ENCODE measurements at regions not wholly inside any gene's neighbourhood (a gene's known extent, or its start where the extent isn't known, plus 50 kb on each side); places are given as distances from the start of the nearest gene placed in this dataset.

DNA sequence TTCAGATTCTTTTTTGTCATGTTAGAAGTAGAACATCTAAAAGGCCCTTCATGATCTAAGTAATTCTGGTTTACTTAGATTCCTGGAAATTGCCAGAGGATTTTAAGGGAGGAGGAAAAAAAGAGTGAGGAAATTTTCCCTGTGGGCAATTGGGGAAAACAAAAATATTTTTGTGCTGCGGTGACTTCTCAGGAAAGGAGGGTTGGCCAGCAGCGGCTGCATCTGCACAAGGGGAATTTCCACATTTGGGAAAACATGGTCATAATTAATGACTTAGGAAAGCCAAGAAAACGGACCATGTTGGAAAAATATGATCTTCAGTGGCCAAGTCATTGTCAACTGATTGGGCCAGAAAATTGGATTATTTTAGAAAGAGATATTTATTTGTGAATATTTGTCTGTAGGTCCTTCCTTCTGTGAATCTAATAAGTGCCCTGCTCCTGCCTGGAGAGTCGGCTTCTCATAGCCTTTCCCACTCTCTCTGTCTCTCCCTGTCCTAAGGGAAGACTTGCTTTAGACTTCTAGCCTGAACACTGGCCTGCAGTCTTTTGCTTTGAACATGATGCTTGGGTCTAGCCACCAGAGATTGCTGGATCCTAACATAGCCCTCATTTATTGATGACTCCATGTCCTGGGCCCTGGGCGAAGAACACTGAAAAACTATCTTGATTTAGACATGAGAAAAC, 124.2 kb upstream of the MKLN1 start:
- intact Hi-C loops (cut with micrococcal nuclease) = no loop called here
- no peak for TF ChIP-seq MYC (IDR thresholded peaks at IDR 0.05; ENCODE audit: low read depth, low read length)
- no peak for TF ChIP-seq EZH2 (IDR thresholded peaks at IDR 0.05; ENCODE audit: borderline replicate concordance, low read depth, low read length, severe bottlenecking)
- no peak for TF ChIP-seq JUN (IDR thresholded peaks at IDR 0.05; ENCODE audit: borderline replicate concordance, insufficient read depth, insufficient read length, low read depth)
- no peak for TF ChIP-seq FOS (IDR thresholded peaks at IDR 0.05; ENCODE audit: borderline replicate concordance, insufficient read depth, low read length)
- TF ChIP-seq POLR2A (IDR thresholded peaks at IDR 0.05; ENCODE audit: low read depth, low read length) = no peak
- TF ChIP-seq, protein P1, sequence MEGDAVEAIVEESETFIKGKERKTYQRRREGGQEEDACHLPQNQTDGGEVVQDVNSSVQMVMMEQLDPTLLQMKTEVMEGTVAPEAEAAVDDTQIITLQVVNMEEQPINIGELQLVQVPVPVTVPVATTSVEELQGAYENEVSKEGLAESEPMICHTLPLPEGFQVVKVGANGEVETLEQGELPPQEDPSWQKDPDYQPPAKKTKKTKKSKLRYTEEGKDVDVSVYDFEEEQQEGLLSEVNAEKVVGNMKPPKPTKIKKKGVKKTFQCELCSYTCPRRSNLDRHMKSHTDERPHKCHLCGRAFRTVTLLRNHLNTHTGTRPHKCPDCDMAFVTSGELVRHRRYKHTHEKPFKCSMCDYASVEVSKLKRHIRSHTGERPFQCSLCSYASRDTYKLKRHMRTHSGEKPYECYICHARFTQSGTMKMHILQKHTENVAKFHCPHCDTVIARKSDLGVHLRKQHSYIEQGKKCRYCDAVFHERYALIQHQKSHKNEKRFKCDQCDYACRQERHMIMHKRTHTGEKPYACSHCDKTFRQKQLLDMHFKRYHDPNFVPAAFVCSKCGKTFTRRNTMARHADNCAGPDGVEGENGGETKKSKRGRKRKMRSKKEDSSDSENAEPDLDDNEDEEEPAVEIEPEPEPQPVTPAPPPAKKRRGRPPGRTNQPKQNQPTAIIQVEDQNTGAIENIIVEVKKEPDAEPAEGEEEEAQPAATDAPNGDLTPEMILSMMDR (IDR thresholded peaks at IDR 0.05; ENCODE audit: extremely low read depth in 1 of 2, insufficient read depth in 1 of 2, low read depth in 1 of 2, low read length in 2 of 2) = no peak
- no peak for TF ChIP-seq POLR2AphosphoS5 (IDR thresholded peaks at IDR 0.05; ENCODE audit: insufficient read depth, low read depth, low read length)
- TF ChIP-seq GATA2 (IDR thresholded peaks at IDR 0.05; ENCODE audit: insufficient read depth, insufficient read length, low read depth, low read length) = no peak
- TF ChIP-seq, protein P2, sequence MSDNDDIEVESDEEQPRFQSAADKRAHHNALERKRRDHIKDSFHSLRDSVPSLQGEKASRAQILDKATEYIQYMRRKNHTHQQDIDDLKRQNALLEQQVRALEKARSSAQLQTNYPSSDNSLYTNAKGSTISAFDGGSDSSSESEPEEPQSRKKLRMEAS (IDR thresholded peaks at IDR 0.05; ENCODE audit: insufficient read depth, insufficient read length) = no peak
- Histone ChIP-seq H3K27ac (ENCODE audit: insufficient read depth, low read depth, low read length) (no peak overlapping the region), H2AFZ (ENCODE audit: low read depth, low read length) (no peak overlapping the region), H3K79me2 (ENCODE audit: control insufficient read depth, insufficient read depth, low read length) (no peaks in the 10 kb centered on the region), H3K9ac (replicated peaks; ENCODE audit: extremely low read depth, insufficient read depth, low read length) (no peak overlapping the region), H3K36me3 (ENCODE audit: control insufficient read depth in 2 of 2, extremely low read depth in 1 of 2, insufficient read depth in 2 of 2, low read length in 2 of 2) (no peaks in the 10 kb centered on the region), H3K9me1 (replicated peaks; ENCODE audit: control insufficient read depth, extremely low read depth, insufficient read depth, low read length) (no peaks in the 10 kb centered on the region), H3K9me3 (replicated peaks; ENCODE audit: control insufficient read depth, insufficient read depth, low read length) (no peaks in the 10 kb centered on the region), H3K4me3 (replicated peaks in 1 of 3; ENCODE audit: insufficient read depth in 1 of 3, low read depth in 1 of 3, low read length in 3 of 3) (no peak overlapping the region), H3K27me3 (ENCODE audit: control insufficient read depth in 2 of 2, insufficient read depth in 2 of 2, low read length in 2 of 2) (no peaks in the 10 kb centered on the region), H3K4me2 (ENCODE audit: insufficient read depth, low read length) (no peak overlapping the region), H3K4me1 (ENCODE audit: control insufficient read depth, extremely low read depth, insufficient read depth, low read length) (no peaks in the 10 kb centered on the region), H4K20me1 (replicated peaks; ENCODE audit: control insufficient read depth, extremely low read depth, insufficient read depth, low read length) (no peaks in the 10 kb centered on the region)
- dilution Hi-C loops (cut with MboI; ENCODE audit: extremely low pct_ligation_motif_present, low sequenced_read_pairs) = no loop called here
- FAIRE-seq (no peak), DNase-seq (ENCODE audit: low read depth, low spot score) (peak; percentile 4)
- ChIA-PET POLR2A (no interaction called here), CTCF (no interaction called here)
- no TSS peak for BruUV-seq (replicated peaks)
